GM18502 (cell line): ENCODE measurements at regions not wholly inside any gene's neighbourhood (a gene's known extent, or its start where the extent isn't known, plus 50 kb on each side); places are given as distances from the start of the nearest gene placed in this dataset.

Experiments
- ATAC-seq: cut with Tn5 transposase; IDR thresholded peaks from one replicate; pipeline ENCODE4 v1.9.1; 2021; ENCODE audit warnings: mild to moderate bottlenecking; ENCODE audit not compliant: unreplicated experiment, poor library complexity

GRCh38 chr11:95717314-95717713 is 72.3 kb downstream of the FAM76B start:
- no peak for ATAC-seq

DNA sequence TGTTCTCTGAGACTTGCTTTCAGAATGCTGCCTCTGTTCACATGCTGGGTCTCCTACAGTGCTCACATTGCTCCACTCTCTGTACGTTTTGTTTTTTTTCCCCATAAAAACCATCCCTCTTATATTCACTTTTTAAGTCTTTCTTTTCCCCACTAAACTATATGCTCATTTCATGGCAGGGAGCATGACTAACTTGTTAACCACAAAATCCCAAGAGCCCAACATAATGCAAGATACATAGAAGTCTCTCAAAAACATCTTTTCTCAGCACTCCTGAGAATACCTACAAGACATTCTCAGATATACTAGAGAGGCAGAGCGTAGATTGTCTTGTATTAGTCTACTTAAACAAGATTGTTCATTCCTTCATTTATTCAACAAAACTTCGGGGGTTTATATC is 73.3 kb downstream of the FAM76B start:
- ATAC-seq = peak; percentile 8

DNA sequence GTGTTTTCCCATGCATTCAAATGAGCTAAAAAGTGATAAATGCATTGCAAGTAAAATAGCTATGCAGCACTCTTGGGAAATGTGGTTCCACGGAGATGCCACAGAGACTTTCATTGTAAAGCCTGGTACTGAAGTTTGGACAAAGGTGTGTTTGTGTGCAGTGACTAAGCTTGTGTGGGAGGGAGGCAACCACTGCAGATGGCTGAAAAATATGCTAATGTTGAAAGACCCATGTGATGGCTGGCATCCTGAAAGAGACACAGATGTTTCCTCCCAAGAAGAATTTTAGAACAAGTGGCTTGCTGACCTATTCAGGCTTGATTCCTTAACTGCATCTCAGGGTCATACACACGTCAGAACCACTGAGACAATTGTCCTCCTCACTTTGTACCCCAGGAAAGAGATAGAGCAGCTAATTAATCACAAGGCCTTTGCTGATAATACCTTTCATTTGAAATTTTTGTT is 73.8 kb downstream of the FAM76B start:
- ATAC-seq = peak; percentile 84

DNA sequence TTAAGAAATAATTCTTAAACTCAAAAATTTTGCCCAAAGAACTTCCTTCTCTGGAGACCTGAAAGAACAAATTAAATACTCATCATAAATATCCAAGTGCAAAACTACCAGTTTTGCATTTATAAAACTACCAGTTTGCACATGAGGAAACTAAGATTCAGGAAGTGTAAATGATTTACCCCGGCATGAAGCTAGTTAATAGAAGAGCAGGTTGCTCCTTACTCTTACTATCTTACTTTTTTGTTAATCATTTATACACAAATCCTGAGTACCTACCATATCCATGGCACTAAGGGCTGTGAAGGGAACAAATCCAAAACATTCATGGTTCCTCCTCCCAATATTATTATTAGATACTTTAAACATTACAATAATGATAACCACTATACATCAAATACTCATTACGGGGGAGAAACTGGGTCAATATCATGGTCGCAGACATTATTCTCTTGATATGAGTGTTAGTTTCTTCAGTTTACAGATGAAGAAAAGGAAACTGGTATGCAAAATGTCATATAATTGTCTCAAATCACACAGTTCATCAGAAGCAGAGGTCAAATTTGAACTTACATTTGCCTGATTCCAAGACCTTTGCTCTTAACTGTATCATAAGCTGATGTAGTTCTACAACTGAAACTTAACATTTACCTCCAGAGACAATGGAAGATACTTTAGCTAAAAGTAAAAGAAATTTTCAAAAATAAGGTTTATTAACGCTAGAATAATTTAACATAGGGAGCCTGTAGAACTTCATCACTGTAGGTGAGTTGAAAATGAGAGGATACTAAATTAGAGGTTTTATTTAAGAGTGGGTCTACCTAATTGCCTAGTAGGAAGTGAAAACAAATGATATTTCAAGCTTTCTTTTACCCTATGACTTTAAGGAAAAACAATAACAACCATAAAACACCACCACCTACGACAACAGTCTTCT is 74.5 kb downstream of the FAM76B start:
- no peak for ATAC-seq

DNA sequence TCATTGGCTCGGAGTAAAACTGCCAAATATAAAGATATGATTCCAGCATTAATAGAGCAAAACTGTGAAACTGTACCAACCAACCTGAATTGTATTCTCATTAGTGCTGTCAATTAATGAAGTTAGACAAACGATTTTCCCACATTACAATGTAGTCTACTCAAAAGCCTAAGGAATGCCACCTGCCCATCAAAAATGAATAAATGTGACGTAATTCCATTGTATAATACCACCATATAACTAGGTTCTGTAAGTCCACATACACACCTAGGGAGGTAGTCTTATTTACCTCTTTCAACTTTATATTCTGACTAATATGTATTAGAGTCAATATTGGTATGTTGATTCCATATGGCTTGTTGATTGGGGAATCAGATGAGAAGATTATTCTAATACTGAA is 76.2 kb downstream of the FAM76B start:
- ATAC-seq = no peak

GRCh38 chr11:95711945-95712221 is 77.7 kb downstream of the FAM76B start:
- ATAC-seq = peak; percentile 10

- ATAC-seq = peak; percentile 44
Measured at GRCh38 chr11:95711162-95711944, 78.2 kb downstream of the FAM76B start.

- no peak for ATAC-seq
Measured at GRCh38 chr11:95708681-95709080, 80.9 kb downstream of the FAM76B start.

- ATAC-seq = no peak
Measured at GRCh38 chr11:95706974-95707387, 82.6 kb downstream of the FAM76B start.

DNA sequence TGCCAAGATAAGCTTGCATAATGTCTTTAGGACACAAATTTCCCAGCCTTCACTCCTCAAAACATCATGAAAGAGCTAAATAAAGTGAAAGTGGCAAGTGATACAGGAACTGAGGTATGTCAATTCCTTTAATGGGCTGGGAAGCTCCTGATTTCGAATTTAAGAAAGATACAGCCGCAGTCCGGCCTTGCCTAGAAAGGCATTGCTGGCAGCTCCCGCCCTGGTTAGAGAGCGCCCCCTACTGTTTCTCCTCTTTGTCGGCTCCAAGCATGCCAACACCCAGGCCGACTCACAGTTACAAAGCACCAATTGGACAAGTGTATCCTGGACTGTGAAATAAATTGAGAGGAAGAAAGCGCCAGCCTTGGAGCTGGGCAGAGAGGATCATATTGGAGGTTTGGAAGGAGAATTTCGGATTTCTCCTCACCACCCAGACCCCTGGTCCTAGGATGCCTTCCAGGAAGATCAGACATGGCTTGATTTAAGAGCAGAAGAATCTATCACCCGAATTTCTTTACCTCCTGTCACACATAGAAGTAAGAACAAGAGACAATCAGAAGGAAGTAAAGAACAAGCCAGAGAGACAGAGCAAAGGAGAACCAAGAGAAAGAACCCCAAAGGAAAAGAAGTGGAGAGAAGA is 84.0 kb downstream of the FAM76B start:
- ATAC-seq = peak; percentile 72

DNA sequence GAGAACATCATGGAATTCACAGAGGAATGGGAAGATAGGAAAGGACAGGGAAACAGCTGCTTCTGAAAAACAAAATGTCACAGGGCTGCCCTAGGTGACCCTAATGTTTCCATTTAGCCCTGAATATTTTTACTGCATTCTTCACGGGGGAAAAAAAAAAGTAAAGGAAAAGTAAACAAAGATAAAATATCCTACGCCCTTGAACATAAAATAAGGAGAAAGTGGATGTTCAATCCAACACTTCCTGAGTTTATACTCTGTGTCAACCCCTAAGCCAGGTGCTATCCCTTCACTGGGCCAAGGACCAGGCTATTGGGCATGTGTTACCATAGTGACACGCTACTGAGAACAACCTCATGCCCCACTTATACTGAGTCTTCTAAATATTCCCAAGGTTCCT is 84.7 kb downstream of the FAM76B start:
- no peak for ATAC-seq

GRCh38 chr11:95703049-95703448 is 86.5 kb downstream of the FAM76B start:
- ATAC-seq = peak; percentile 46

GRCh38 chr11:95702526-95702925 is 87.1 kb downstream of the FAM76B start:
- ATAC-seq = no peak

GRCh38 chr11:95700471-95700817 is 89.1 kb downstream of the FAM76B start:
- peak; percentile 52 for ATAC-seq

GRCh38 chr11:95699631-95700470 is 89.7 kb downstream of the FAM76B start:
- ATAC-seq = peak; percentile 47

DNA sequence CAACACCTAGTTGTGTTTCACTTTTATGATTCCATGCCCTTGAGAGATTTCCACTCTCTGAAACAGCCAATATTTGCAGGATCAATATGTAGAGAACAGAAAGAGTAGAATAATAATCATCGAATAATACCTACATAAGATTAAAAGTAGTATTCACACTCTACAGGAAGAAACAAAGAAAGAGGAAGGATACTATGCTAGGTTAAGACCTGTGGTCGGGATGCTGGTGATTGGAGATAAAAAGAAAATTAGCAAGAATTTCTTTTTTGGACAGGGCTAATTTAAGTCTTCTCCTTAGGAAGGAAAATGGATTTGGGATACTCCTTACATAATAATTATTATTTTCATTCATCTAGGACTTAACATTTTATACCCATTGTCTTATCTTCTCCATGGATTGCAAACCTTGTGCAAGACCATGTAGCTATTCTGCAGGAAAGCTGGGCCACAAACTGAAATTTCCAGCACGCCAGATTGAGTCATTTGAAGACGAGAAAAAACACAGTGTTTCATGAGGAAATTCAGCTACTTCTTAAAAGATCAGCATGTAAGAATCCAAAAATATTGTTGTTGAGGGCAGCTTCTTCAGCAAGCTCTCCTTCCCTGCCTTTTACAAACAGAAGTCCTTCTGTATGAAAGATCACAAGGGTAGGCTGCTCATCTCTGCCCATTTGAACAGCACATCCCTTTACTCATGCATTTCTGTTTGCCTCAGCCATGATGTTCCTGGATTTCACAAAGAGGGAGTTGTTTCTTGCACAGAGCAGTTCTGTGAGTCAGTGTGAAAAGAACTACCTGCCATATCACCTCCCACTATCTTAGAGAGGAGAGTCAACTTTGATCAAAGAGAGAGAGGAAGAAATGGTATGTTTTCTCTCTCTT is 90.7 kb downstream of the FAM76B start:
- no peak for ATAC-seq

DNA sequence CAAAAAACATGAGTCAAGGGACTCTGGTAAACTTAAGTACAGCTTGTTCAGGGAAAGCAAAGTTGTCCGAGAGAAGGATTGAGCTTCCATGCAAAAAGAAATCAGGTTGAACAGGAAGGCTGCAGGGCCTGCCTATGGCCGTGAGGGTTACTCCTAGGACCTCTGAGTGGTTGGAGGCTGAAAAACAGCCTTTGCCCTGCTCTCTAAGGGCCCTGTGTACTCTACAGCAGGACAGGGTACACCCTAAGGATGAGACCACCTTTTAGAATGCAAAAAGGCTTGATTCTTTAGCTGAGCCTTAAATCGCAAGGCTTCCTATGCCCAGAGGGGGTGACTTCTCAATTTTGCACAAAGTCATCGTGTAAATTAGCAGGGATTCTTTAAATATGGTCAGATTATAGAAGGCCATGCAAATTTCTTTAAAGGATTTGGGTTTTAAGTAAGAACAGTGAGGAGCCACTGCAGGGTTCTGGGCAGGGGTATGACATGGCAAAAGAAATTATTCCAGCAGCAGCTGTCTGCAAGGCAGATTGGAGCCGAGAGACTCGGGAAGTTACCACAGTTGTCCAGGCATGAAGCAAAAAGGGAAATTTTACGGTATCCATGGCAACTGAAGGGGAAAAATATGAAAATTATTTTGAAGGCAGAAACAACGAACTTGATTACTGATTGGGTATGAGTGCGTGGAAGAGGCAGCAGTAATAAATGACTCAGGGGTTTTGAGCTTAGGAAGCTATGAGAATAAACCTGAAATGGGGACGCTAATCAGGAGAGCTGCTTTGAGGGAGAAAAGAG is 91.8 kb downstream of the FAM76B start:
- ATAC-seq = no peak

GRCh38 chr11:95695181-95695580 is 94.4 kb downstream of the FAM76B start:
- ATAC-seq = no peak
